ENCODE measurements at regions not wholly inside any gene's neighbourhood (a gene's known extent, or its start where the extent isn't known, plus 50 kb on each side); places are given as distances from the start of the nearest gene placed in this dataset.

DNA sequence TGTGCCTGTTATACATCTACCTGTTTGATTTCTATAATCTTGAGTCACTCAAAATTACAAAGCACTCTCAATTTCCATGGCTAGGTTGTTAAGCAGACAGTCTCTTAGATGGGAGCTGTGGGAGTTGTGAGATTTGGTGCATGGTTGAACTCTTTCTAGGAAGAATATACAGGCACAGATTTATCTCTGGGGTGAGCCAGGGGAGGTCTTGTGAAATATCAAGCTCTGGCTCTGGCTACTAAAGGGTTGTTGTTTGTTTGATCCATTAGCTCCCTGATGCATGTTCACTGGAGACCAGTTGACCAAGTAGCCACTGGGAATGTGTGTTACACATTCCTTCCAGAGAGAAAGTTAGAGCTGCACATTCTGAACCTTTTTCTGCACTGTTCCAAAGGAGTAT, 117.2 kb upstream of the HMGA2 start:
- H3K9me3 ChIP-seq (ENCODE audit: low read length) = 0 out of 2 replicates have a peak, but pooled peaks cover 17% of the 10 kb centered on the region
- H3F3A ChIP-seq (ENCODE audit: low read length, unreplicated experiment) = no peaks in the 10 kb centered on the region
- DNase-seq = no peak
- no peaks in the 10 kb centered on the region for H3K4me1 ChIP-seq (ENCODE audit: insufficient read depth, low read length)
- no peaks in the 10 kb centered on the region for H3K79me2 ChIP-seq (ENCODE audit: low read length)
- ATAC-seq = no peak
- TF ChIP-seq EZH2 (IDR thresholded peaks at IDR 0.05; ENCODE audit: low read length, unreplicated experiment) (no peak), EZH2phosphoT487 (IDR thresholded peaks at IDR 0.05; ENCODE audit: borderline replicate concordance, low read length) (no peak)
- TF ChIP-seq, protein P1, sequence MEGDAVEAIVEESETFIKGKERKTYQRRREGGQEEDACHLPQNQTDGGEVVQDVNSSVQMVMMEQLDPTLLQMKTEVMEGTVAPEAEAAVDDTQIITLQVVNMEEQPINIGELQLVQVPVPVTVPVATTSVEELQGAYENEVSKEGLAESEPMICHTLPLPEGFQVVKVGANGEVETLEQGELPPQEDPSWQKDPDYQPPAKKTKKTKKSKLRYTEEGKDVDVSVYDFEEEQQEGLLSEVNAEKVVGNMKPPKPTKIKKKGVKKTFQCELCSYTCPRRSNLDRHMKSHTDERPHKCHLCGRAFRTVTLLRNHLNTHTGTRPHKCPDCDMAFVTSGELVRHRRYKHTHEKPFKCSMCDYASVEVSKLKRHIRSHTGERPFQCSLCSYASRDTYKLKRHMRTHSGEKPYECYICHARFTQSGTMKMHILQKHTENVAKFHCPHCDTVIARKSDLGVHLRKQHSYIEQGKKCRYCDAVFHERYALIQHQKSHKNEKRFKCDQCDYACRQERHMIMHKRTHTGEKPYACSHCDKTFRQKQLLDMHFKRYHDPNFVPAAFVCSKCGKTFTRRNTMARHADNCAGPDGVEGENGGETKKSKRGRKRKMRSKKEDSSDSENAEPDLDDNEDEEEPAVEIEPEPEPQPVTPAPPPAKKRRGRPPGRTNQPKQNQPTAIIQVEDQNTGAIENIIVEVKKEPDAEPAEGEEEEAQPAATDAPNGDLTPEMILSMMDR (conservative IDR thresholded peaks at IDR 0.05; ENCODE audit: low read depth, low read length) = no peak
- ChIA-PET POLR2A (ENCODE audit: unreplicated experiment) (no interaction called here), CTCF (no interaction called here)
- no peak overlapping the region for H3K9ac ChIP-seq (ENCODE audit: low read length)
- H2AFZ ChIP-seq (ENCODE audit: low read length) = no peak overlapping the region
- intact Hi-C loops (cut with micrococcal nuclease) = no loop called here
- H3K36me3 ChIP-seq (ENCODE audit: low read depth, low read length) = no peaks in the 10 kb centered on the region
- H3K9me2 ChIP-seq (replicated peaks; ENCODE audit: low read length) = no peaks in the 10 kb centered on the region
- H3K27ac ChIP-seq (ENCODE audit: low read length) = no peak overlapping the region
- no peaks in the 10 kb centered on the region for H3K27me3 ChIP-seq (ENCODE audit: low read length)
- no TSS peak for BruUV-seq (replicated peaks)
- no peak overlapping the region for H3K4me2 ChIP-seq (ENCODE audit: low read length)
- H3K4me3 ChIP-seq (ENCODE audit: low read length) = no peak overlapping the region
- no peaks in the 10 kb centered on the region for H4K20me1 ChIP-seq (ENCODE audit: low read length)

DNA sequence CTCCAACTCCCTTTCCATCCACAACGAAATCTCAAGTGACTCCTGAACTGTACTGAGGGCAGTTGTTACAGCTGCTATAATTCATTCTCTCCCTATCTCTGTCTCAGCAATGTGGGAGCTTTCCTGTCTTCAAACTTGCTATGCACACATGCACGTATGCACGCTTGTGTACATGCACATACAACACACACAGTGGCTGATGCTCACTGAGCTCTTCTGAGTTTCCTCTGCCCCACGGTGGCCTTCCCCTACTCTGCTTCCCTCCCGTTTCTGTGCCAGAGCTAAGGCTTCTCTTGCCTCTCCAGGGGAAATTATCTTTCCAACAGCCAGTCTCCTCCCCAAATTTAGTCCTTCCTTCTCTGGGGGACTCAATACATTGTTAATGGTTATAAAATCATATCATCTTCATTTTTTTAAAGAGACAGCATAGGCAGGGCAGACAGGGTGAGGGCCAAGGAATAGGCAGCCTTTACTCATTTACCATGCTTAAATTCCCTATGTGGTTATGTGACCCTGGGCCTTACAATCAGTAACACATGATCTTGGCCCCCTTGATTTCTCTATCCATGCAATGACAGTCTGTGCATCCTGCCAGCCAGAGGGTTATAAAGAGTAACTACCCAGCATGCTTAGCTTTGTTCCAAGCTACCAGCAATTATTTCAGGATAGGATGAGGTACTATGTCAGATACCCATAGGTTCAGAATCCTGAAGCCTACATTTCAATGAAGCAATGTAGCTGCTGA, 111.9 kb upstream of the HMGA2 start:
- ATAC-seq = no peak
- H3K4me3 ChIP-seq (ENCODE audit: low read length) = no peak overlapping the region
- no peaks in the 10 kb centered on the region for H3K9me2 ChIP-seq (replicated peaks; ENCODE audit: low read length)
- no peak overlapping the region for H2AFZ ChIP-seq (ENCODE audit: low read length)
- H3K27ac ChIP-seq (ENCODE audit: low read length) = no peak overlapping the region
- H3K9ac ChIP-seq (ENCODE audit: low read length) = no peak overlapping the region
- DNase-seq = no peak
- H4K20me1 ChIP-seq (ENCODE audit: low read length) = no peaks in the 10 kb centered on the region
- no peak overlapping the region for H3K4me2 ChIP-seq (ENCODE audit: low read length)
- CTCF ChIA-PET = interaction anchor here (0.6 kb wide), 1 partner anchor 102 kb away, joined by 10 read pairs; no protein-coding TSS in a partner anchor
- H3K79me2 ChIP-seq (ENCODE audit: low read length) = no peaks in the 10 kb centered on the region
- no peaks in the 10 kb centered on the region for H3K9me3 ChIP-seq (ENCODE audit: low read length)
- intact Hi-C loops (cut with micrococcal nuclease) = no loop called here
- H3K36me3 ChIP-seq (ENCODE audit: low read depth, low read length) = no peaks in the 10 kb centered on the region
- no peaks in the 10 kb centered on the region for H3F3A ChIP-seq (ENCODE audit: low read length, unreplicated experiment)
- H3K27me3 ChIP-seq (ENCODE audit: low read length) = no peaks in the 10 kb centered on the region
- POLR2A ChIA-PET (ENCODE audit: unreplicated experiment) = no interaction called here
- no peak for TF ChIP-seq EZH2 (IDR thresholded peaks at IDR 0.05; ENCODE audit: low read length, unreplicated experiment)
- TF ChIP-seq, protein P1 (conservative IDR thresholded peaks at IDR 0.05; ENCODE audit: low read depth, low read length) = no peak
- TF ChIP-seq EZH2phosphoT487 (IDR thresholded peaks at IDR 0.05; ENCODE audit: borderline replicate concordance, low read length) = no peak
- no TSS peak for BruUV-seq (replicated peaks)
- no peaks in the 10 kb centered on the region for H3K4me1 ChIP-seq (ENCODE audit: insufficient read depth, low read length)

DNA sequence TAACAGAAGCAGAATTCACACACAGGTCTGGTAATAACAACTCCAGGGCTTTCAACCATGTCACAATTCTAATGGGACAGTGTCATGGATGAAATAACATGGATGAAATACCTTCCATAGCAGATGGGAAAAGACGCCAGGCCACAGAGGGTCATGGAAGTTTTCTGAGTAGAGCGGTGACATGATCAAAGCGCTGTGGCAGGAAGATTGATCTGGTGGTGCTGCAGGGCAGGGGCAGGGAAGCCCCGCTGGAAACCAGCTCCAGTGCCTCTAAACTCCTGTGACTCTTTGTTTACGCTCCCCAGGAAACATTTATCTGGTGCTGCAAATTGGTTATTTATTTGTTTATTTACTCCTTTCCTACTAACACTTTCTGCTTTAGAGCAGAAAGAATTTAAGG, 108.3 kb upstream of the HMGA2 start:
- no peak overlapping the region for H3K9ac ChIP-seq (ENCODE audit: low read length)
- CTCF ChIA-PET = no interaction called here
- no peaks in the 10 kb centered on the region for H3K9me3 ChIP-seq (ENCODE audit: low read length)
- no peaks in the 10 kb centered on the region for H3K79me2 ChIP-seq (ENCODE audit: low read length)
- DNase-seq (no peak), ATAC-seq (no peak)
- H3K36me3 ChIP-seq (ENCODE audit: low read depth, low read length) = no peaks in the 10 kb centered on the region
- H3K4me3 ChIP-seq (ENCODE audit: low read length) = no peak overlapping the region
- intact Hi-C loops (cut with micrococcal nuclease) = no loop called here
- no peak overlapping the region for H3K4me2 ChIP-seq (ENCODE audit: low read length)
- no peaks in the 10 kb centered on the region for H3K9me2 ChIP-seq (replicated peaks; ENCODE audit: low read length)
- H2AFZ ChIP-seq (ENCODE audit: low read length) = no peak overlapping the region
- no peaks in the 10 kb centered on the region for H3F3A ChIP-seq (ENCODE audit: low read length, unreplicated experiment)
- no peaks in the 10 kb centered on the region for H3K27me3 ChIP-seq (ENCODE audit: low read length)
- no peak overlapping the region for H3K27ac ChIP-seq (ENCODE audit: low read length)
- H3K4me1 ChIP-seq (ENCODE audit: insufficient read depth, low read length) = no peaks in the 10 kb centered on the region
- no TSS peak for BruUV-seq (replicated peaks)
- POLR2A ChIA-PET (ENCODE audit: unreplicated experiment) = no interaction called here
- no peak for TF ChIP-seq EZH2 (IDR thresholded peaks at IDR 0.05; ENCODE audit: low read length, unreplicated experiment)
- TF ChIP-seq, protein P1 (conservative IDR thresholded peaks at IDR 0.05; ENCODE audit: low read depth, low read length) = no peak
- no peak for TF ChIP-seq EZH2phosphoT487 (IDR thresholded peaks at IDR 0.05; ENCODE audit: borderline replicate concordance, low read length)
- no peaks in the 10 kb centered on the region for H4K20me1 ChIP-seq (ENCODE audit: low read length)
